H9 (cell line): ENCODE measurements at regions not wholly inside any gene's neighbourhood (a gene's known extent, or its start where the extent isn't known, plus 50 kb on each side); places are given as distances from the start of the nearest gene placed in this dataset.
"Not testable (repeated sequence)": the region's sequence is repeated elsewhere in the genome, so short reads cannot be mapped to it uniquely, and the experiment has no call there.

Source experiments
- DNase-seq: peaks from one replicate; pipeline ENCODE4 v3.0.0-alpha.2; 2017
- H2AFZ ChIP-seq: one replicate; pipeline ENCODE4 v1.6.1; 2013; ENCODE audit warnings: mild to moderate bottlenecking, low read length, control low read depth, moderate library complexity
- H2AK5ac ChIP-seq: 2 replicates; pipeline ENCODE4 v1.6.1; 2013; ENCODE audit warnings: low read length, control low read depth, mixed read lengths; ENCODE audit not compliant: insufficient read length
- H2BK120ac ChIP-seq: one replicate; pipeline ENCODE4 v1.6.1; 2013; ENCODE audit warnings: low read depth, mild to moderate bottlenecking, low read length, control low read depth, inconsistent platforms; ENCODE audit not compliant: poor library complexity, severe bottlenecking
- H2BK12ac ChIP-seq: 2 replicates; pipeline ENCODE4 v1.6.1; 2013; ENCODE audit warnings: low read length, control low read depth, mixed read lengths, low read depth; ENCODE audit not compliant: insufficient read length
- H2BK15ac ChIP-seq: 2 replicates; pipeline ENCODE4 v1.6.1; 2013; ENCODE audit warnings: low read depth, low read length, control low read depth
- H2BK20ac ChIP-seq: one replicate; pipeline ENCODE4 v1.6.1; 2013; ENCODE audit warnings: low read depth, mild to moderate bottlenecking, low read length, control low read depth, inconsistent platforms; ENCODE audit not compliant: poor library complexity, severe bottlenecking
- H2BK5ac ChIP-seq: 2 replicates; pipeline ENCODE4 v1.6.1; 2013; ENCODE audit warnings: low read length, control low read depth, mixed read lengths; ENCODE audit not compliant: insufficient read length
- H3K14ac ChIP-seq: 2 replicates; pipeline ENCODE4 v1.6.1; 2013; ENCODE audit warnings: low read length, control low read depth; ENCODE audit not compliant: insufficient read depth
- H3K18ac ChIP-seq: 2 replicates; pipeline ENCODE4 v1.6.1; 2013; ENCODE audit warnings: low read depth, mild to moderate bottlenecking, mixed read lengths, low read length, control low read depth; ENCODE audit not compliant: insufficient read length
- H3K23ac ChIP-seq: 2 replicates; pipeline ENCODE4 v1.6.1; 2013; ENCODE audit warnings: low read length, control low read depth, mixed read lengths, low read depth; ENCODE audit not compliant: insufficient read length
- H3K23me2 ChIP-seq: 2 replicates; pipeline ENCODE4 v1.6.1; 2013; ENCODE audit warnings: low read depth, mild to moderate bottlenecking, mixed read lengths, low read length, control low read depth; ENCODE audit not compliant: insufficient read length, poor library complexity, severe bottlenecking
- H3K27ac ChIP-seq: 2 replicates; pipeline ENCODE4 v1.5.1; 2013; ENCODE audit warnings: low read length, control low read depth, mixed read lengths, low read depth; ENCODE audit not compliant: insufficient read length
- H3K27me3 ChIP-seq: 2 replicates; pipeline ENCODE4 v1.6.1; 2013; ENCODE audit warnings: low read length, control low read depth, inconsistent platforms; ENCODE audit not compliant: insufficient read depth
- H3K4ac ChIP-seq: 2 replicates; pipeline ENCODE4 v1.6.1; 2013; ENCODE audit warnings: low read depth, mild to moderate bottlenecking, control low read depth, inconsistent platforms, low read length, moderate library complexity
- H3K4me1 ChIP-seq: 2 replicates; pipeline ENCODE4 v1.6.1; 2013; ENCODE audit warnings: low read length, control low read depth, inconsistent platforms; ENCODE audit not compliant: insufficient read depth
- H3K4me2 ChIP-seq: 2 replicates; pipeline ENCODE4 v1.6.1; 2013; ENCODE audit warnings: low read length, control low read depth, mixed read lengths; ENCODE audit not compliant: insufficient read length, insufficient read depth
- H3K56ac ChIP-seq: 2 replicates; pipeline ENCODE4 v1.6.1; 2013; ENCODE audit warnings: low read depth, mild to moderate bottlenecking, mixed read lengths, low read length, control low read depth; ENCODE audit not compliant: insufficient read length
- H3K79me1 ChIP-seq: 2 replicates; pipeline ENCODE4 v1.6.1; 2013; ENCODE audit warnings: low read depth, mild to moderate bottlenecking, moderate library complexity, low read length, control low read depth, inconsistent platforms; ENCODE audit not compliant: insufficient read depth, poor library complexity, severe bottlenecking
- H3K79me2 ChIP-seq: 2 replicates; pipeline ENCODE4 v1.6.1; 2013; ENCODE audit warnings: low read length, control low read depth, inconsistent platforms; ENCODE audit not compliant: insufficient read depth
- H3K9ac ChIP-seq: 2 replicates; pipeline ENCODE4 v1.6.1; 2013; ENCODE audit warnings: low read length, control low read depth, mixed read lengths; ENCODE audit not compliant: insufficient read length; ENCODE audit errors: extremely low read depth
- H3K9me3 ChIP-seq: one replicate; pipeline ENCODE4 v1.6.1; 2013; ENCODE audit warnings: low read depth, low read length, inconsistent platforms; ENCODE audit not compliant: control insufficient read depth
- H3T11ph ChIP-seq: one replicate; pipeline ENCODE4 v1.6.1; 2013; ENCODE audit warnings: mild to moderate bottlenecking, low read length, control low read depth, inconsistent platforms
- H4K20me1 ChIP-seq: one replicate; pipeline ENCODE4 v1.6.1; 2013; ENCODE audit not compliant: control insufficient read depth, insufficient read length, insufficient read depth
- H4K5ac ChIP-seq: 2 replicates; pipeline ENCODE4 v1.6.1; 2013; ENCODE audit warnings: low read depth, mild to moderate bottlenecking, mixed read lengths, low read length, control low read depth; ENCODE audit not compliant: insufficient read length
- H4K8ac ChIP-seq: replicated peaks from 2 replicates; pipeline ENCODE4 v1.6.1; 2013; ENCODE audit warnings: low read length, control low read depth, mixed read lengths, low read depth; ENCODE audit not compliant: insufficient read length
- H4K91ac ChIP-seq: 2 replicates; pipeline ENCODE4 v1.6.1; 2013; ENCODE audit warnings: low read depth, mild to moderate bottlenecking, moderate library complexity, mixed read lengths, low read length, control low read depth; ENCODE audit not compliant: insufficient read length
- H3K27ac Mint-ChIP-seq, 3 experiments: 2 replicates in 2 of 3; 3 replicates in 1 of 3; pipeline ENCODE4 v1.8.0; 2020 to 2021; ENCODE audit warnings: mixed read lengths in 3 of 3, mild to moderate bottlenecking in 1 of 3, moderate library complexity in 1 of 3
- H3K27me3 Mint-ChIP-seq: 2 replicates; pipeline ENCODE4 v1.8.0; 2021; ENCODE audit warnings: low read depth, mild to moderate bottlenecking, moderate library complexity, mixed read lengths
- H3K36me3 Mint-ChIP-seq, 3 experiments: 2 replicates in 2 of 3; 3 replicates in 1 of 3; pipeline ENCODE4 v1.8.0; 2020 to 2021; ENCODE audit warnings: low read depth in 3 of 3, mixed read lengths in 3 of 3; ENCODE audit not compliant: insufficient read depth in 1 of 3
- H3K4me1 Mint-ChIP-seq, 2 experiments: 2 replicates each; pipeline ENCODE4 v1.8.0; 2020; ENCODE audit warnings: mixed read lengths in 2 of 2
- H3K4me3 Mint-ChIP-seq, 2 experiments: 2 replicates in 1 of 2; 3 replicates in 1 of 2; pipeline ENCODE4 v1.8.0; 2020 to 2021; ENCODE audit warnings: mild to moderate bottlenecking in 2 of 2, mixed read lengths in 2 of 2, moderate library complexity in 1 of 2
- H3K9me3 Mint-ChIP-seq, 2 experiments: 2 replicates in 1 of 2; 3 replicates in 1 of 2; pipeline ENCODE4 v1.8.0; 2020; ENCODE audit warnings: mild to moderate bottlenecking in 2 of 2, mixed read lengths in 2 of 2, moderate library complexity in 1 of 2
- CTCF ChIP-seq: fragments of 200-600 bp; sonication (generic); conservative IDR thresholded peaks from 3 replicates; pipeline ENCODE4 v1.8.0; 2021; ENCODE audit warnings: antibody characterized with exemption, mild to moderate bottlenecking
- WGBS: extraction: QIAGEN DNeasy Blood & Tissue Kit; methylation state at CpG from one replicate; pipeline ENCODE4 v1.1.7; 2013; ENCODE audit warnings: missing lambda C conversion rate, low lambda C conversion rate, mixed read lengths; ENCODE audit not compliant: insufficient read length; ENCODE audit errors: extremely low coverage; 5-methylcytosine and 5-hydroxymethylcytosine counted together

GRCh38 chr14:51365241-51365965 is 125.4 kb downstream of the TMX1 start:
- H3K79me2 ChIP-seq = no peaks in the 10 kb centered on the region
- no peak overlapping the region for H3K14ac ChIP-seq
- Mint-ChIP-seq H3K4me1 (peaks cover 9 to 10% of the 10 kb centered on the region in 2 experiments), H3K27ac (no peak overlapping the region), H3K4me3 (no peak overlapping the region), H3K9me3 (no peaks in the 10 kb centered on the region), H3K36me3 (no peaks in the 10 kb centered on the region; a peak in 1 of 7 replicates), H3K27me3 (no peaks in the 10 kb centered on the region)
- H3K4me1 ChIP-seq = peaks cover 4% of the 10 kb centered on the region; the same call in 1 of the 2 replicates
- no peaks in the 10 kb centered on the region for H3K23me2 ChIP-seq
- no peak overlapping the region for H2BK12ac ChIP-seq
- H3K79me1 ChIP-seq = no peaks in the 10 kb centered on the region
- H2BK20ac ChIP-seq = no peak overlapping the region
- 100% methylated on average over 2 of the region's 7 CpGs for WGBS
- H4K5ac ChIP-seq = no peak overlapping the region
- H3K23ac ChIP-seq = no peak overlapping the region
- H2BK15ac ChIP-seq = no peak overlapping the region
- no peaks in the 10 kb centered on the region for H3K9me3 ChIP-seq
- H3T11ph ChIP-seq = no peak overlapping the region
- H3K4ac ChIP-seq = no peak overlapping the region
- TF ChIP-seq CTCF = no peak
- no peak overlapping the region for H3K4me2 ChIP-seq
- no peak overlapping the region for H2BK120ac ChIP-seq
- H3K27me3 ChIP-seq = peaks cover 2% of the 10 kb centered on the region
- DNase-seq = no peak
- no peak overlapping the region for H4K91ac ChIP-seq
- H2AFZ ChIP-seq = no peak overlapping the region
- H3K18ac ChIP-seq = no peak overlapping the region
- no peak overlapping the region for H3K9ac ChIP-seq
- no peak overlapping the region for H3K27ac ChIP-seq
- H3K56ac ChIP-seq = no peak overlapping the region
- no peak overlapping the region for H2AK5ac ChIP-seq
- no peak overlapping the region for H2BK5ac ChIP-seq
- H4K8ac ChIP-seq = no peak overlapping the region
- H4K20me1 ChIP-seq = no peaks in the 10 kb centered on the region

GRCh38 chr14:51366460-51366859 is 126.4 kb downstream of the TMX1 start:
- not testable (repeated sequence) for H3K4me3 Mint-ChIP-seq, H4K91ac ChIP-seq, H3T11ph ChIP-seq, H2BK15ac ChIP-seq, H3K27me3 Mint-ChIP-seq, H3K56ac ChIP-seq, H3K4ac ChIP-seq, H2BK5ac ChIP-seq, H2AK5ac ChIP-seq, H3K23me2 ChIP-seq, H3K9me3 Mint-ChIP-seq, H4K20me1 ChIP-seq, H3K23ac ChIP-seq, H3K9me3 ChIP-seq, H3K4me1 ChIP-seq, H2AFZ ChIP-seq, DNase-seq, H3K4me2 ChIP-seq, H3K27ac ChIP-seq, H3K14ac ChIP-seq, H3K79me2 ChIP-seq, H3K18ac ChIP-seq, H4K5ac ChIP-seq, H2BK20ac ChIP-seq, H2BK12ac ChIP-seq, H3K27me3 ChIP-seq, H4K8ac ChIP-seq, H2BK120ac ChIP-seq, H3K27ac Mint-ChIP-seq, H3K79me1 ChIP-seq, H3K9ac ChIP-seq, H3K36me3 Mint-ChIP-seq
- peaks cover 13 to 16% of the 10 kb centered on the region in 2 experiments for H3K4me1 Mint-ChIP-seq
- no CpG with 5 or more reads among the region's 14 CpGs for whole genome bisulfite sequencing
